ENCODE measurements at regions not wholly inside any gene's neighbourhood (a gene's known extent, or its start where the extent isn't known, plus 50 kb on each side); places are given as distances from the start of the nearest gene placed in this dataset.

DNA sequence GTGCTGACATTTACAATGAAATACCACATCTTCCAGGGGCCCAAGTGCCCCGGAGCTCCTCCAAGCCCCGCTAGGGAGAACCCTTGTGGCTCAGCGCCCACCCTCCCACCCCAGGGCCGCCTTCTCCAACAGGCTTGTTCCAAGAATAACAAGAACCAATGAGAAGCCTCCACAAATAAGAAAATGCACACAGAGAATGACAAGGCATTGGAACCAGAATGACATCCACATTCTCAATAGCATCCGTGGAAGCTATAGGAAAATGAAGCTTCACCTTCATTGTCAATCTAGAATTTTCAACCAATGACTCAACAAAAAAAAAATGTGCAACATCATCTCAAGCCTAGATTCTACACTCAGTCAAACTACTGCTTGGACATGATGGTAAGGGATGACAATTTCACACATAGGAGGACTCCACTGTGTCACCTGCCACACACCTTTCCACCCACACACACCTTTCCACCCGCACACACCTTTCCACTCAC lies 50.4 kb upstream of the PPP2R2D start:
- dilution Hi-C loops (cut with MboI; ENCODE audit: extremely low pct_ligation_motif_present, low sequenced_read_pairs) = no loop called here
- CTCF ChIA-PET = no interaction called here
- Histone ChIP-seq H3K79me2 (ENCODE audit: control insufficient read depth, insufficient read depth, low read length) (no peaks in the 10 kb centered on the region), H4K20me1 (replicated peaks; ENCODE audit: control insufficient read depth, extremely low read depth, insufficient read depth, low read length) (no peaks in the 10 kb centered on the region), H3K36me3 (ENCODE audit: control insufficient read depth in 2 of 2, extremely low read depth in 1 of 2, insufficient read depth in 2 of 2, low read length in 2 of 2) (no peaks in the 10 kb centered on the region), H3K4me2 (ENCODE audit: insufficient read depth, low read length) (no peak overlapping the region), H3K4me3 (replicated peaks in 1 of 3; ENCODE audit: insufficient read depth in 1 of 3, low read depth in 1 of 3, low read length in 3 of 3) (no peak overlapping the region), H3K27ac (ENCODE audit: insufficient read depth, low read depth, low read length) (no peak overlapping the region), H3K9ac (replicated peaks; ENCODE audit: extremely low read depth, insufficient read depth, low read length) (no peak overlapping the region), H3K27me3 (ENCODE audit: control insufficient read depth in 2 of 2, insufficient read depth in 2 of 2, low read length in 2 of 2) (no peaks in the 10 kb centered on the region), H3K9me3 (replicated peaks; ENCODE audit: control insufficient read depth, insufficient read depth, low read length) (peaks cover 3% of the 10 kb centered on the region), H2AFZ (ENCODE audit: low read depth, low read length) (no peak overlapping the region), H3K4me1 (ENCODE audit: control insufficient read depth, extremely low read depth, insufficient read depth, low read length) (no peaks in the 10 kb centered on the region), H3K9me1 (replicated peaks; ENCODE audit: control insufficient read depth, extremely low read depth, insufficient read depth, low read length) (no peaks in the 10 kb centered on the region)
- FAIRE-seq (no peak), DNase-seq (ENCODE audit: low read depth, low spot score) (no peak)
- BruUV-seq (replicated peaks) = no TSS peak
- POLR2A ChIA-PET = no interaction called here
- TF ChIP-seq JUN (IDR thresholded peaks at IDR 0.05; ENCODE audit: borderline replicate concordance, insufficient read depth, insufficient read length, low read depth) (no peak), MYC (IDR thresholded peaks at IDR 0.05; ENCODE audit: low read depth, low read length) (no peak), POLR2AphosphoS5 (IDR thresholded peaks at IDR 0.05; ENCODE audit: insufficient read depth, low read depth, low read length) (no peak), EZH2 (IDR thresholded peaks at IDR 0.05; ENCODE audit: borderline replicate concordance, low read depth, low read length, severe bottlenecking) (no peak), POLR2A (IDR thresholded peaks at IDR 0.05; ENCODE audit: low read depth, low read length) (no peak), GATA2 (IDR thresholded peaks at IDR 0.05; ENCODE audit: insufficient read depth, insufficient read length, low read depth, low read length) (no peak), FOS (IDR thresholded peaks at IDR 0.05; ENCODE audit: borderline replicate concordance, insufficient read depth, low read length) (no peak)
- TF ChIP-seq, protein P1, sequence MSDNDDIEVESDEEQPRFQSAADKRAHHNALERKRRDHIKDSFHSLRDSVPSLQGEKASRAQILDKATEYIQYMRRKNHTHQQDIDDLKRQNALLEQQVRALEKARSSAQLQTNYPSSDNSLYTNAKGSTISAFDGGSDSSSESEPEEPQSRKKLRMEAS (IDR thresholded peaks at IDR 0.05; ENCODE audit: insufficient read depth, insufficient read length) = no peak
- TF ChIP-seq, protein P2, sequence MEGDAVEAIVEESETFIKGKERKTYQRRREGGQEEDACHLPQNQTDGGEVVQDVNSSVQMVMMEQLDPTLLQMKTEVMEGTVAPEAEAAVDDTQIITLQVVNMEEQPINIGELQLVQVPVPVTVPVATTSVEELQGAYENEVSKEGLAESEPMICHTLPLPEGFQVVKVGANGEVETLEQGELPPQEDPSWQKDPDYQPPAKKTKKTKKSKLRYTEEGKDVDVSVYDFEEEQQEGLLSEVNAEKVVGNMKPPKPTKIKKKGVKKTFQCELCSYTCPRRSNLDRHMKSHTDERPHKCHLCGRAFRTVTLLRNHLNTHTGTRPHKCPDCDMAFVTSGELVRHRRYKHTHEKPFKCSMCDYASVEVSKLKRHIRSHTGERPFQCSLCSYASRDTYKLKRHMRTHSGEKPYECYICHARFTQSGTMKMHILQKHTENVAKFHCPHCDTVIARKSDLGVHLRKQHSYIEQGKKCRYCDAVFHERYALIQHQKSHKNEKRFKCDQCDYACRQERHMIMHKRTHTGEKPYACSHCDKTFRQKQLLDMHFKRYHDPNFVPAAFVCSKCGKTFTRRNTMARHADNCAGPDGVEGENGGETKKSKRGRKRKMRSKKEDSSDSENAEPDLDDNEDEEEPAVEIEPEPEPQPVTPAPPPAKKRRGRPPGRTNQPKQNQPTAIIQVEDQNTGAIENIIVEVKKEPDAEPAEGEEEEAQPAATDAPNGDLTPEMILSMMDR (IDR thresholded peaks at IDR 0.05; ENCODE audit: extremely low read depth in 1 of 2, insufficient read depth in 1 of 2, low read depth in 1 of 2, low read length in 2 of 2) = no peak
- intact Hi-C loops (cut with micrococcal nuclease) = no loop called here
